ENCODE measurements at regions not wholly inside any gene's neighbourhood (a gene's known extent, or its start where the extent isn't known, plus 50 kb on each side); places are given as distances from the start of the nearest gene placed in this dataset.

- Histone ChIP-seq H3K27me3 (ENCODE audit: control insufficient read depth, insufficient read depth, low read length) (no peaks in the 10 kb centered on the region), H3K4me3 (ENCODE audit: low read length) (no peak overlapping the region), H3K4me1 (ENCODE audit: control insufficient read depth, insufficient read depth, low read length) (peaks cover 5% of the 10 kb centered on the region), H3K27ac (ENCODE audit: low read length) (peak overlapping the region; percentile 55), H3K36me3 (ENCODE audit: control insufficient read depth, insufficient read depth, low read length) (no peaks in the 10 kb centered on the region), H3K9me3 (replicated peaks; ENCODE audit: control insufficient read depth, low read depth, low read length) (no peaks in the 10 kb centered on the region)
- DNase-seq: peak; percentile 61
- 31% methylated on average over 2 of the region's 2 CpGs for WGBS (ENCODE audit: insufficient coverage)
Observed at GRCh38 chr9:73038613-73039012, 85.8 kb upstream of the ALDH1A1 start.

- Histone ChIP-seq H3K27me3 (ENCODE audit: control insufficient read depth, insufficient read depth, low read length) (no peaks in the 10 kb centered on the region), H3K27ac (ENCODE audit: low read length) (no peak overlapping the region), H3K4me3 (ENCODE audit: low read length) (no peak overlapping the region), H3K36me3 (ENCODE audit: control insufficient read depth, insufficient read depth, low read length) (no peaks in the 10 kb centered on the region), H3K9me3 (replicated peaks; ENCODE audit: control insufficient read depth, low read depth, low read length) (no peaks in the 10 kb centered on the region), H3K4me1 (ENCODE audit: control insufficient read depth, insufficient read depth, low read length) (peaks cover 5% of the 10 kb centered on the region)
- DNase-seq: no peak
- WGBS (ENCODE audit: insufficient coverage): 83% methylated on average over 3 of the region's 4 CpGs
Observed at GRCh38 chr9:73038089-73038509, 85.2 kb upstream of the ALDH1A1 start.

- Histone ChIP-seq H3K27me3 (ENCODE audit: control insufficient read depth, insufficient read depth, low read length) (no peaks in the 10 kb centered on the region), H3K27ac (ENCODE audit: low read length) (no peak overlapping the region), H3K4me1 (ENCODE audit: control insufficient read depth, insufficient read depth, low read length) (peaks cover 5% of the 10 kb centered on the region), H3K9me3 (replicated peaks; ENCODE audit: control insufficient read depth, low read depth, low read length) (no peaks in the 10 kb centered on the region), H3K4me3 (ENCODE audit: low read length) (no peak overlapping the region), H3K36me3 (ENCODE audit: control insufficient read depth, insufficient read depth, low read length) (no peaks in the 10 kb centered on the region)
- DNase-seq: no peak
- WGBS (ENCODE audit: insufficient coverage): 40% methylated on average over 1 of the region's 3 CpGs
Observed at GRCh38 chr9:73037613-73038012, 84.8 kb upstream of the ALDH1A1 start.

- WGBS (ENCODE audit: insufficient coverage): no CpG with 5 or more reads among the region's 2 CpGs
- no peak overlapping the region for H3K4me3 ChIP-seq (ENCODE audit: low read length)
- H3K9me3 ChIP-seq (replicated peaks; ENCODE audit: control insufficient read depth, low read depth, low read length): no peaks in the 10 kb centered on the region
- no peaks in the 10 kb centered on the region for H3K36me3 ChIP-seq (ENCODE audit: control insufficient read depth, insufficient read depth, low read length)
- peaks cover 5% of the 10 kb centered on the region for H3K4me1 ChIP-seq (ENCODE audit: control insufficient read depth, insufficient read depth, low read length)
- no peak overlapping the region for H3K27ac ChIP-seq (ENCODE audit: low read length)
- no peak for DNase-seq
- H3K27me3 ChIP-seq (ENCODE audit: control insufficient read depth, insufficient read depth, low read length): no peaks in the 10 kb centered on the region
Observed at GRCh38 chr9:73034962-73035361, 82.1 kb upstream of the ALDH1A1 start.

GRCh38 chr9:73031350-73031749 is 78.5 kb upstream of the ALDH1A1 start:
- Histone ChIP-seq H3K27ac (ENCODE audit: low read length) (no peak overlapping the region), H3K4me3 (ENCODE audit: low read length) (no peak overlapping the region), H3K9me3 (replicated peaks; ENCODE audit: control insufficient read depth, low read depth, low read length) (no peaks in the 10 kb centered on the region), H3K27me3 (ENCODE audit: control insufficient read depth, insufficient read depth, low read length) (no peaks in the 10 kb centered on the region), H3K4me1 (ENCODE audit: control insufficient read depth, insufficient read depth, low read length) (no peaks in the 10 kb centered on the region), H3K36me3 (ENCODE audit: control insufficient read depth, insufficient read depth, low read length) (no peaks in the 10 kb centered on the region)
- no peak for DNase-seq
- WGBS (ENCODE audit: insufficient coverage): no CpG with 5 or more reads among the region's 1 CpG

GRCh38 chr9:73030370-73031030 is 77.6 kb upstream of the ALDH1A1 start:
- no peak overlapping the region for H3K4me3 ChIP-seq (ENCODE audit: low read length)
- no peaks in the 10 kb centered on the region for H3K4me1 ChIP-seq (ENCODE audit: control insufficient read depth, insufficient read depth, low read length)
- no peaks in the 10 kb centered on the region for H3K9me3 ChIP-seq (replicated peaks; ENCODE audit: control insufficient read depth, low read depth, low read length)
- H3K36me3 ChIP-seq (ENCODE audit: control insufficient read depth, insufficient read depth, low read length): no peaks in the 10 kb centered on the region
- no peak overlapping the region for H3K27ac ChIP-seq (ENCODE audit: low read length)
- no peaks in the 10 kb centered on the region for H3K27me3 ChIP-seq (ENCODE audit: control insufficient read depth, insufficient read depth, low read length)
- WGBS (ENCODE audit: insufficient coverage): no CpG with 5 or more reads among the region's 5 CpGs
- DNase-seq: no peak

GRCh38 chr9:73029346-73029745 is 76.5 kb upstream of the ALDH1A1 start:
- Histone ChIP-seq H3K36me3 (ENCODE audit: control insufficient read depth, insufficient read depth, low read length) (no peaks in the 10 kb centered on the region), H3K4me1 (ENCODE audit: control insufficient read depth, insufficient read depth, low read length) (no peaks in the 10 kb centered on the region), H3K4me3 (ENCODE audit: low read length) (no peak overlapping the region), H3K27me3 (ENCODE audit: control insufficient read depth, insufficient read depth, low read length) (no peaks in the 10 kb centered on the region), H3K27ac (ENCODE audit: low read length) (no peak overlapping the region), H3K9me3 (replicated peaks; ENCODE audit: control insufficient read depth, low read depth, low read length) (no peaks in the 10 kb centered on the region)
- DNase-seq: peak; percentile 78

GRCh38 chr9:73026375-73026774 is 73.5 kb upstream of the ALDH1A1 start:
- H3K27me3 ChIP-seq (ENCODE audit: control insufficient read depth, insufficient read depth, low read length): no peaks in the 10 kb centered on the region
- H3K27ac ChIP-seq (ENCODE audit: low read length): no peak overlapping the region
- DNase-seq: no peak
- H3K4me3 ChIP-seq (ENCODE audit: low read length): no peak overlapping the region
- no peaks in the 10 kb centered on the region for H3K36me3 ChIP-seq (ENCODE audit: control insufficient read depth, insufficient read depth, low read length)
- no peaks in the 10 kb centered on the region for H3K9me3 ChIP-seq (replicated peaks; ENCODE audit: control insufficient read depth, low read depth, low read length)
- no peaks in the 10 kb centered on the region for H3K4me1 ChIP-seq (ENCODE audit: control insufficient read depth, insufficient read depth, low read length)
- no CpG with 5 or more reads among the region's 5 CpGs for WGBS (ENCODE audit: insufficient coverage)

GRCh38 chr9:73024601-73025034 is 71.8 kb upstream of the ALDH1A1 start:
- 100% methylated on average over 1 of the region's 6 CpGs for WGBS (ENCODE audit: insufficient coverage)
- H3K27me3 ChIP-seq (ENCODE audit: control insufficient read depth, insufficient read depth, low read length): no peaks in the 10 kb centered on the region
- H3K4me3 ChIP-seq (ENCODE audit: low read length): no peak overlapping the region
- no peak for DNase-seq
- no peak overlapping the region for H3K27ac ChIP-seq (ENCODE audit: low read length)
- no peaks in the 10 kb centered on the region for H3K4me1 ChIP-seq (ENCODE audit: control insufficient read depth, insufficient read depth, low read length)
- H3K36me3 ChIP-seq (ENCODE audit: control insufficient read depth, insufficient read depth, low read length): no peaks in the 10 kb centered on the region
- no peaks in the 10 kb centered on the region for H3K9me3 ChIP-seq (replicated peaks; ENCODE audit: control insufficient read depth, low read depth, low read length)

GRCh38 chr9:73023025-73023541 is 70.2 kb upstream of the ALDH1A1 start:
- peak; percentile 70 for DNase-seq
- H3K4me3 ChIP-seq (ENCODE audit: low read length): no peak overlapping the region

GRCh38 chr9:73022353-73022752 is 69.5 kb upstream of the ALDH1A1 start:
- H3K27ac ChIP-seq (ENCODE audit: low read length): no peak overlapping the region
- WGBS (ENCODE audit: insufficient coverage): no CpG with 5 or more reads among the region's 2 CpGs

More at GRCh38 chr9:73023025-73023541, 70.2 kb upstream of the ALDH1A1 start:
- Histone ChIP-seq H3K4me1 (ENCODE audit: control insufficient read depth, insufficient read depth, low read length) (no peaks in the 10 kb centered on the region), H3K36me3 (ENCODE audit: control insufficient read depth, insufficient read depth, low read length) (no peaks in the 10 kb centered on the region), H3K9me3 (replicated peaks; ENCODE audit: control insufficient read depth, low read depth, low read length) (no peaks in the 10 kb centered on the region), H3K27ac (ENCODE audit: low read length) (no peak overlapping the region), H3K27me3 (ENCODE audit: control insufficient read depth, insufficient read depth, low read length) (no peaks in the 10 kb centered on the region)
- WGBS (ENCODE audit: insufficient coverage): 47% methylated on average over 3 of the region's 7 CpGs

More at GRCh38 chr9:73022353-73022752, 69.5 kb upstream of the ALDH1A1 start:
- no peaks in the 10 kb centered on the region for H3K27me3 ChIP-seq (ENCODE audit: control insufficient read depth, insufficient read depth, low read length)
- no peaks in the 10 kb centered on the region for H3K36me3 ChIP-seq (ENCODE audit: control insufficient read depth, insufficient read depth, low read length)
- no peak overlapping the region for H3K4me3 ChIP-seq (ENCODE audit: low read length)
- H3K4me1 ChIP-seq (ENCODE audit: control insufficient read depth, insufficient read depth, low read length): no peaks in the 10 kb centered on the region
- DNase-seq: no peak
- no peaks in the 10 kb centered on the region for H3K9me3 ChIP-seq (replicated peaks; ENCODE audit: control insufficient read depth, low read depth, low read length)
